HG02759 (cell line): ENCODE measurements at regions not wholly inside any gene's neighbourhood (a gene's known extent, or its start where the extent isn't known, plus 50 kb on each side); places are given as distances from the start of the nearest gene placed in this dataset.

ENCODE experiments used
- ATAC-seq: cut with Tn5 transposase; IDR thresholded peaks from one replicate; pipeline ENCODE4 v1.9.1; 2021; ENCODE audit warnings: mild to moderate bottlenecking, moderate library complexity; ENCODE audit not compliant: unreplicated experiment

DNA sequence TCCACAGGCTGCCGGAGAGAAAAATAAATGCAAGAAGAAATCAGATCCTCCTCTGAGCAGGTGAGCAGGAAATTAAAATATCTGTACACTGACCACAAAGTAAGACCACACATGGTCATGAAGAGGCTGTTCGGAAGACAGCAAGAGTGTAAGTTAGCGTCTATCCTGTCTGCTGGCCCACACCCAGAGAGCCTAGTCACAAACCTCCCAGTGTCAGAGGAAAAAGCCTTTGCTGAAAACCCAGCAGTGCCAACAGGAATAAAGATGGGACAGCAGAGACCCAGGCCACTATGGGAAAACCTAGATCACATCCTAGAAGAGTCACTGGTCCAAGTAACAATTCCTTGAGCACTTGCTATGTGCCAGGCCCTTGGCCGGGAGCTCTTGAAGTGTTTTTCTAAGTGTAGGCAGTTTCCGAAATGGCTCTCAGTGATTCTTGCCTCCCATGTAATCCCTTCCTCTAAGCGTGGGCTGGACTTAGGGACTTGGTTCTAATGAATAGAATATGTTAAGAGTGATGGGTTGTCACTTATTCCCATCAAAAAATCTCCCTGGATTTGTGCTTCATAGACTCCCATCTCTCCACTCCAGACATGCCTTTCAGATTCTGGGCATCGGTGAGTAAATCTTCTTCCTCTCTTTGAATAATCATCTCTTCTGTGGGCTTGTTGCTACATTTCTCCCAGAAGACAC is 110.9 kb upstream of the PKDCC start:
- no peak for ATAC-seq

DNA sequence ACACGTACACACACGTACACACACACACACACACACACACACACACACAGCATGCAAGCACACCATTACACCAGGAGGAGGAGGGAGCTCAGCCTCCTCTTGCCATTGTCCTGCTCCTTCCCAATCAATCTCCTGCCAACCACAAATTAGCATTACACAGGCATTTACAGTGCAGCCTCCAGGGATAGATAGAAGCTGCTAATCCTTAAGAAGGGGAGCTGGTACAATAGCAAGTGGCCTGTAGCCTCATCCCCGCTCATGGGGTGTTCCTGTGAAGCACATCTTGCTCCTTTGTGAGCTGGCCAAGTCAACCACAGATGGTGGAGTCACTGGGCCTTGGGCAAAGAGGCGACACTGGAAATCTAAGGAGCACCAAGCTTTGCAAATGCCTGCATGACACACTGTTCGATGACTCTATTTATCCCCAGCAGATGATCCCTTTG is 110.3 kb upstream of the PKDCC start:
- ATAC-seq: no peak

DNA sequence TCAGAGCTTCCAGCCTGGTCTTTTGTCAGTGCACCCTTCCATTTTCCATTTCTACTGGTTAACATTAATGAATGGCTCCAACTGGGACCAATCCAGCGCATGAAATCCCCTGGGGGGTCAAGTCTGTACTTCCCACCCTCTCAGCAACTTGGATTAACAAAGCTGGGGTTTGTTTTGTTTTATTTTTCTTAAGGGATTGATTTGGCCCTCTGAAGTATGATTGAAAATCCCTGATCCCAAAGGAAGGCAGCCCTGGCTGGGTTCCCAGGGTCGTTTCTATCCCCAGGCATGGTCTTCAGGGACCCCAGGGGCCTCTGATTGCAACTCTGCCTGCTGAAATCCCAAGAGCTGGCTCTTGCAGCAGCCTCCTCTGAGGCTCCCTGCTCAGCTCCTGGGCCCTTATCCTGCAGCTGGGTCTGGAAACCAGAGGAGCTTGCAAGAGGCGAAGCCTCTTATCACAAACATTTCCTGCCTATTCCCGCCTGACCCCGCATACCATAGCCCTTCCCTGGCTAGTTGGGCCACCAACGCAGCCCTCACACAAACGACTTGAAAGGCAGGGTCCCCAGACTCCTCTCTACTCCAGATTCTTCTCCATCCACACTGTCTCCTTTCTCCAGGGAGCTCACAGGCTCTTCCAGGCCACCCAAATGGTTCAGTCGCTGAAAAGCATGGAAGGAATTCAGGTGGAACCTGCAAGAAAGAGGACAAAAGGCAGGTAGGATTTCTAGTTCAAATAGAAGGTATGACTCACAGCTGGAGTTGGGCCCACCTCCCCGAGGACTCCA is 109.7 kb upstream of the PKDCC start:
- no peak for ATAC-seq

DNA sequence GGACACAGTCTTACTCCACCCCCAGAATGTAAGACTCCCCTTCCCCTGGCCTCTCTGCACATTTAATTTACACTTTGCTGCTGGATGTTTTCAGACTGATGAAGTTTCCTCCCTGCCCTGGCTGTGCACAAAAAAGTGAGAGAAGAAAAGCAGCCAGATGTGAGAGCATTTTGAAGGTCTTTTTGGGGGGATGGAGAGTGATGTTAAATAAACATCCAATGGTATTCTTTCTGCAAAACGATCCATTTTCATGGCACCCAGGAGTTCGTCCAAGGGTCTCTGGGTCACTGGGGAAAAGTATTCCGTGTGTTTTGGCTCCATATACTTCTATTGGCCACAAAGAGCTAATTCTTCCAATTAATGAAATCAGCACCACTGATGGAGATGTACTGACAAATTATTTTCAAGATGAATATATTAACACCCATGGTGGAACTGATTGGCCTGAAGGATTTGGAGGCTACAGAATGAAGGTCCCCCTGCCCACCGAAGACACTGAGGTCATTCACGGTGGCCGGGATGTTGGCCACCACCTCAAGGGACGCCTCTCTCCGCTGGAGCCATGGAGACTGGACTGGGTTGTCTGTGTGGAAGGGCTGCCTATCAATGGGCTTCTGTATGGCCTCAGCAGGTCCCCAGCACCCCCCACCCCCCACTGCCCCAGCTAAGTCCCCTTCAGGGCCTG is 107.6 kb upstream of the PKDCC start:
- no peak for ATAC-seq

DNA sequence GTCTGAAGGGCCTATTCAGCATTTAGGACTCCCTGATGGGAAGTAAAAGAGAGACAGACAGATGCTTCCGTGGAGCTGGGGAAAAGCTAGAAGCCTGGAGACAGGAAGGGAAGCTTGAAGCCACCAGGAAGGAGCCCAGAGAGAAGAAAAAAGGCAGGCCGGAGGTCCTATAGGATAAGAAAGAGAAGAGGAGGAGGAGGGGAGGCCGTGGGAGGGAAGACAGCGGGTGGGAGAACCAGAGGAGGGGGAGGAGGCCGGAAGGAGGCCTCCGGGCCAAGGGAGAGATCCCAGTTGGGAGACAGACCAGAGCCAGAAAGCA is 107.1 kb upstream of the PKDCC start:
- ATAC-seq: no peak

DNA sequence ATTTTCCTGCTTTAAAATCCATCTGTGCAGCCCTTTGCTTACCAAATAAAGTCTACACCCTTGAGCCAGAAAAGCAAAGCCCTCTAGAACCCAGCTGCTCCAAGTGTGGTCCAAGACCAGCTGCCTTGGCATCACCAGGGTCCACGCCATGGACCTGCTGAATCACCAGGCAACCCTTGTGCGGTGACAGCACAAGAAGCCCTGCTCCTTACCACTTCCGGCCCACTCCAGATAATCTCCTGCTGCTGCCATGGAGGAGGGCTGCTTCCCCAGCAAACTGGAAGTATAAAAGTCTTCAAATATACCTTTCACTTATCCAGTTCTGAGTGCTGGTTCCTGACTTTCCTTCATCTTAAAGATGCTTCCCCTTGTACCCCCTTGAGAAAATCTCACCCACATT is 106.0 kb upstream of the PKDCC start:
- no peak for ATAC-seq

DNA sequence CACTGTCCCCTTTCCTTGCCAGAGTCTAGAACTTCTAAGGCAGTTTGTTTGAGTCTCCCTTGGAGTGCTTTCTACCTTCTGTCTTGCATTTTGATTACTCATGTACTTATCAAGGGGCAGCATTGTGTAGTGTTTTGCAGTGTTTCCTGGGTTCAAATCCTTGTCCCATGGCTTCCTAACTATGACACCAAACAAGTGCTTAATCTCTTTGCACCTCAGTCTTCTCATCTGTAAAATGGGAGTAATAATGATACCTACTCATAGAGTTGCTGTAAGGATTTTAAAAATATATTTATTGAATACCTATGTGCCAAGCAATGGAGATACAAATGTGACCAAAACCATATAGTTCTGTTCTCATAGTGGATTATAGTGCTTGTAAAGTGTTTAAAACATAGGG is 105.5 kb upstream of the PKDCC start:
- ATAC-seq: no peak

DNA sequence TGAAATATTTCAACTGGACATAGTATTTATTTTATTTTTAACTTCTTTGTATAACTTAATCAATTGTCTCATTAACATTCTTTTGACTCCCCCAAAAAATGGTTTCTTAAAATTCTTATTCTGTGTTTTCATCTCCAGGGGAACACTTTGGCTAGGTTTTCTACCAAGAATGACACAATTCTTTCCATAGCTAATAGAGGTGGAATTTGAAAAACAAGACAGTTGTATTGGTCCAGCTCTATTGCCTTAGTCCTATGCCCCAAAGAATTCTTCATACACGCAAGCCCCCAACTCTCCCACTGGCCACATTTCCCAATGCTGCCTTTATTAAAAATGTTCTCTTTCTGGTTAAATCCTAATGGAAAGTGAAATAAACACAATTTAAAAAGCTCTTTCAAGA is 104.7 kb upstream of the PKDCC start:
- ATAC-seq: no peak

DNA sequence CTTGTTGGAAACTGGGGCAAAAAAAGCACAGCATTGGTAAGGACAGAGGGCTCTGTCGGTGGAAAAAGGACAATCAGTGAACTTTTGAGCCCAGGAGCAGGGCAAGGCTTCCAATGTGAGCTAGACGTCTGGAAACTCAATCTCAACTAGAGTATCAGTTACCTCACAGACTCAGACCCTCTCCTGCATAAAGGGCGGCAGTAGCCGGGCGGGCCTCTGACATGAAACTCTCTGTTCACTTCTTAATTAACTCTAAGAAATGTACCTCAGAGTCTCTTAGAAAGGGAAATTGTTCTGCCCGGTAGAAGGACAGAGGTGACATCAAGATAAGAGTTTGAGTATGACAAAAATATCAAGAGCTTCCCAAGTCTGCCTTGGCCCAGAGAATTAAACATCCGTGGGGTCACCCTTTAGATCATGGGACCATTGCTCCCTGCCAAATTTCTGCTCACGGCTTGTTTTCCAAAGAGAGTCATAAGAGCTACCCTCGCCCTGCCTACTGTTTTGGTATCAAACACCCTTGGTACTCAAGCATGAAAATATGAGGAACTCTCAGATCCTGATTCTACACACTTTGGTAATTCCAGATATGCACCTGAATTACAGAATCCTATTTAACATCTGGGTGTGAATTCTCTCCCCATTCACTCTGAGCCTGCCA is 103.5 kb upstream of the PKDCC start:
- ATAC-seq: no peak

DNA sequence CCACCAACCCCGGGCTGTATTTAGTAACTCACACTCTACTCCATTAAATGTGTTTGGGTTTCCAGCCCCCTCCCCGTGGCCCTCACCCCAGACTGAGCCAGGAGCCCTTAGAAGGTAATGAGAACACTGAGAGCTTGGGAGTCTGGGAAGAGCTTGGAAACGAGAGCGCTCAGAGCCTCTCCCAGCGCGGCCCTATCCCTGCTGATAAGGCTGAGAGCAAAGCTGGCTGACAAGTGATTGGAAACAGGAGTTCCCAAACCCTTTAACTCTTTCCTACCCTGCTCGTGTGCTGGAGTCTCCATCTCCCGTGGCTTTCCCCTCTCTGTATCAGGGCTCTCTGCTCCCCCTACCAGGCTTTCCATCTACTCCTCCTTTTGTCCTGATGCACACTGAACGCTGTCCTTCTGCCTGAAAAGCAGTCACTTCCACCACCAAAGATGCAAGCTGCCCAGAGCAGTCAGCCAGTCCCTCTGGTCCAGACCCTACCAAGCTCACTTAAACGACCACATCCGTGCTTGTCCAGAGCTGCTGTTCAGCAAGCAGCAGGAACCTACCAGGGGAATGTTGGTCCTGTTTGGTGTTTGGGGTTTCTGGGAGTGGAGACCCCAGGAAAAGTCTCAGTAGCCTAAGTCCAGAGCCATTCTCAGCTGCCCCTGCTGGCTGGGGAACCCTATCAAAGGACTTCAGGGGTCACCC is 100.0 kb upstream of the PKDCC start:
- no peak for ATAC-seq

DNA sequence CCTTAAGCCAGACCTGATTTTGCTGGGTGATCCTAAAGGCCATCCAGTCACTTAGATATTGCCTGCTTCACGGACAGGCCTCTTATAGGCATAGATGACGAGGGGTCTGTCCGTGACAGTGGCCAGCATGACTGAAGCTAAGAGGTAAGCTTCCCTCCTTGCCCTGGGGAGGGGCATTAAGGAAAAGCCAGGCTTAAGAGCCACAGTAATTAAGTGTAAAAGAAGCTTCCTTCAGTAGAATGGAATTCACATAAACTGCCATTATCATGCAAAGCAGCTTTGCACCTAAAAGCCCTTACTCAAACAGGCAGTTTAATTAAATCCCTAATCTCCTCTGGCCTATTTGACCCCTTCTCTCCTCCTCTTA is 99.4 kb upstream of the PKDCC start:
- ATAC-seq: no peak

DNA sequence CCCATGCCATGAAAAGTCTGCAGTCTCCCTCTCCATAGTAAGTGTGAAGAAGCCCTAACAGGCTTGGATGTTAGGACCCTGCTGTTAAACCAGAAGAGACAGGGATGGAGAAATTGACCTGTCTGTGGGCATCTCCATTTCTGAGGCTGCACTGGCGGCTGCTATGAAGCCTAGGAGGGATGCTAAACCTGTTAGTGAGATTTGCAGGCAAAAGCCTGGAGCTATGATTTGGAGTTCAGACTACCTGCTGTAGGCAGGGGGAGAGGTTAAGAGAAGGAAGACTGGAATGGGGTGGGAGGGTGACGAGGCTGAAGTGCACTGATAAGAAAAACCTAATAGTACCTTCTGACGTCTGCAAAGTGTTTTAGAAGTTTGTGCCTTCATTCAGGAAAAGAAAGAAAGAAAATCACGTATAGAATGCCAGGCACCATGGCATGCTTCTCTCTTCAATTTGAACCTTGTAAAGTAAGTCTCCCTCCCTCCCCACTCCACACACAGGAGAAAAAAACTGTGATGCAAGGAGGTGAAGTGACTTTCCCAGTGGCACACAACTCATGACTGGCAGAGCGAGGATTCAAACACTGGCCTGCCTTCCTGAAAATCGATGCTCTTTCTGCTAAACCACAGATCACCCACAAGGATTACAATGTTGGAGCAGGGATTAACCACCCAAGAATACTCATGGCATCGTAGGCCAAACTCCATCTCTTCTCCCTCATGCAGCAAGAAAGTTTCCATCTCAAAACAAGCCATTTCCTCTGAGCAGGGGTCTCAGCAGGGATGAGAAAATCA is 98.5 kb upstream of the PKDCC start:
- ATAC-seq: no peak

DNA sequence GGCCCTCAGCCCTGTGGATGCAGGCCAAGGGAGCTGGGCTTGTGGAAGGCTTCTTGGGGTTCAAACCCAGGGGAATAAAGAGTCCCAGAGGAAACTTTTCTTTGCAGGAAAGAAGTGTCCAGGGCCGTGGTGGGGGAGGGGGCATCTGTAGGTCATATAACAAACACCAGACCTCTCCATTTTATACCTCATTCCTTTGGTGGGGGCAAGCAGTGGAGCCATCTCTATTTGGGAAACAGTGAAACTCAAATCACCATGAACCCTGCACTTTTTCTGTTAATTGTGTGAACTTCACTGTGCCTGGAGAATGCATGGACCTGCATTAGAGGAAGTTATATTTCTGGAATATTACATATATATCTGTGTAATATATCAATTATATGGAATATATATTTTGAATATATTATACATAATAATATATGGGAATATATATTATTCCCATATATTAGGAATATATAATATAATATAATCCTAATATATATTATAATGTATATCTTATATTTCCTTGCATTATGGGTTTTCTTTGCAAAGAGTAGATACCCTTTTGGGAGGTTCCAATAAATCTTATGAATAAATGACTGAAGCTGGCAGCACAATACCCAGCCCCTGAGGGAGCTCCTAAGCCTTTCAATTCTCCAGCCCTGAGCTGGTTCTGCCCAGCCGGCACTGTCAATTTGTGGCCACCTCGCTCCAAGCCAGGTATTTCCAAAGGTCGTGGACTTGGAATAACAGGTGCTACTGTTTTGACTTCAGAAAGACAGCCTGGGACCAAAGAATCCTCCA is 97.7 kb upstream of the PKDCC start:
- no peak for ATAC-seq

DNA sequence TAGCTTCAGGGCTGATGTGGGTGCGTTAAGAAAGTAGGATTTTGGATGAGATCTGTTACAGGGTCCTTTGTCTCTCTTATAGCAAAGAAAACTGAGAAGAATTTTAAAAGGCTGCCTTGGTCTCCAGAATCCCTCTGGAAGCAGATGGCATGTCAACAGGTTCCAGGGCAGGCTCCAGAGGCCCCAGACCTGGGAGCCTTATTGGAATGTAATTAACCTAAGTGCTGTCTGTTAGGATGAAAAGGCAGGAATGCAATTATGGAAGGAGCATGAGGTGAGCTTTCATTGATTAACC is 97.2 kb upstream of the PKDCC start:
- no peak for ATAC-seq

DNA sequence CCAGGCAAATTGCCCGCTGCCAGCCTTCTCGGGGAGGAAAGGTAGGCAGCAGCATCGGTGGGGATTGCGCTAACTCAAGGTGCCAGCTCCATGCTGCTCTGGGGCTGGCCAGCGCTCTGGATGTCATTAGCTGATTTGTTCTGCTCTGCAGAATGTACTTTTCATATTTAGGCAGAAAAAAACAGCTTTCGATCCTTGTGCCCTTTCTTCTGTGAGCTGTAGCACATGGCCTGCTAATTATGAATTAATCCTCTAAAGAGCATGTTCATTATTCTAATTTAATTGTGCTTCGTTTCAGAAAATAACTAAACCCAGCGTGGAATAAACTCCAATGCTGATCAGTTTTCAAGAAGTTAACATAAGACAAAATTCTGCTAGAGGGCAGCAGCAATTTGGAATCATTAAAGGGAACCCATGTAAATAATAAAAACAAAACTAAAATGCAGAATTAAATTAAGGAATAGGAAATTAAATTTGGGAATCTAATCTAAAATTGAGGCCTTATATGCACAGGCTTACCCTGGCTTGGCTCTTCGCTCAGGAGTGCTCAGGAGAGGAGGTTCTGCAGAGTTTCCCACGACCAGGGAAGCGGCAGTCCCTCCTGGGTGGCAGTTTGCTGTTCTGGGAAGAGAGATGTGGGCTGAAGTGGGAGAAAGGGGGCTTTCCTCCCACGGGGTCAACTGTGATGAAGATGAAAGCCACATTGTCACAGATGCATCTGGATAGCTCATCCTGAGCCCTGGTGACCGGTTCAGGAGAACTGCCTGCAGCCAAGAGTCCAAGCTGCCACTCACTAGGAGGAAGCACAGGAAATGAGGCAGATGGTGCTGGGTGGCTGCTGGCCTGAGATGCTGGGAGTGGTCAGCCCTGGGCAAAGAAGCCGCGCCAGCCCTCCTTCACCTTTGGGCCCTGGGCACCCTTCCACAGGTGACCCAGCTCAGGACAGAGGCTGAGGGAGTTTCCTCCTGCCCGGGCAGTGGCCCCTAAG is 93.2 kb upstream of the PKDCC start:
- ATAC-seq: no peak

DNA sequence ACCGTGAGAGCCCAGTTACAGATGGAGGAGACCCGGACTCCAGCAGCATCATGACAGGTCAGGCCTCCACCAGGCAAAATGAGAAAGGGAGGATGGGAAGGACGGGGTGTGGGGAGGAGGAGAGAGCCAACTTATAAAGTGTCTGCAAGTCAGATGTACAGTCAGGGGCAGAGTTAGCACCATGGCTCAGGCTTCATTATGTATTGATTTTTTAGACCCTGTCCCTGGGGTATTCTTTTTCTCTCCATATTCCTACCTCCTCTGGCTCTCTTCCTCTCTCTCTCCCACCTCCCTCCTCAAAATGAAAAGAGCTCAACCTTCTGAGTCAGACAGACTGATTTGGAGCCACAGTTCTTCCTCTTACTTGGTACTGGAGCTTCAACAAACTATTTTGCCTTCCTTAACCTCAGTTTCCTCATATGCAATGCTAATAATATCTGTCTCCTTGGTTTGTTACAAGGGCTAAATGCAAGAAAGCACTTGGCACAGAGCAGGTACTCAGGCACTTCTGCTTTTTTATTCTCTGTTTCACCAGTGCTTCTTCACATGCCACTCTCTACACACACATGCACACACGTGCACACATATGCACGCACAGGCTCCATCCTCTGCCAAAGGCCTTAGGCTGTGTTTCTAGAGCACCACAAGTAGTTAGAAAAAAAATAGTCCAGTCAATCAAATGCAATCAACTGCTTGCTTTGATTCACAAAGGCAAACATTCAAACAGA is 92.3 kb upstream of the PKDCC start:
- peak; percentile 25 for ATAC-seq

DNA sequence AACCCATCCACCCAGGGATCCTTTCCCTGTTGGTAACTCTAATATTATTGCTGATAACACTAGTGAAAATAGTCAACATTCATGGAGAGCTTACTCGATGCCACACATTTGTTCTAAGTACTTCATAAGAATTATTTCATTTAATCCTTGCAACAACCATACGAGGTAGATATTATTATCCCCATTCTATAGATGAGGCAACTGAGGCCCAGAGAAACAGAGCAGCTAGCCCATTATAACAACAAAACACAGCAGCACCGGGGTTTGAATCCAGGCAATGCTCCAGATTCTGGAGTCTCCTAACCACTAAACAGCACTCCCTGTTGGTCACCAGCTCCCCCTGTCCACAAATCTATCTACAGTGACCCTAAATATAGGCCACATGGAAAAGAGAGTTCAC is 90.4 kb upstream of the PKDCC start:
- no peak for ATAC-seq

DNA sequence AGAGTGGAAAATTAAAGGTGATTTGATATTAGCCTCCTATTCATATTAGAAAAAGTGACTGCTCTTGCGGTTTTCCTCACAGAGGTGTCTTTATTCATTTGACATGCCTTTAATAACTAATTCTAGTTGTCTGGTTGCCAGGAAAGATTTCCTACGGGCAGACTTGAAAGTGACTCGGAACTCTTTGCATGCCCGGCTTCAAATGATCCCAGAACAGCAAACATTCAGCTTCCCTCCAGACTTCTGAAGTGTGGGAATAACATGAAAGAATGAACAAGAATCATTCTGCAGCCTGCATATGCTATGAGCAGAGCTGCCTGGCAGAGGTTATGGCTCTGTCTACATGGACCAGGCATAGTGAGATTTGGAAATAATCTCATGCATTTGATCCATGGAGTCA is 89.6 kb upstream of the PKDCC start:
- no peak for ATAC-seq
